ENCODE measurements at regions not wholly inside any gene's neighbourhood (a gene's known extent, or its start where the extent isn't known, plus 50 kb on each side); places are given as distances from the start of the nearest gene placed in this dataset.

DNA sequence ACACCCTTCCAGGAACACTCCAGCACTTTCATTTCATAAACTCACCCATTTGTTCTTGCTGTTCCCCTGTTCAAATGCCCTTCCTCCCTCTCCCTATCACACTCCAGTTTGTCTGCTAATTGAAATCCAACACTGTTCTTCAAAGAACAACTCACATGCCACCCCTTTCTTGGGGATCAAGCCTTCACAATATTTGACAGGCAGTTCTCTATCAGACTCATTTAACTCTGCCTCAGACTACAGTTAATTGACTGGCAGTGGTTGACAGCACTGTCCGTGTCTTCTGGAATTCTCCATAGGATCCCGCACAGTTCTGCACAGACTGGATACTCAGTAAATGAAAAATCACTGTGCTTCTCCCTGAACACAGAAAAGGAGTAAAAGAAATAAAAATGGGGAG, 87.8 kb downstream of the PMP22 start:
- ATAC-seq (replicated peaks in 1 of 4) (no peak), DNase-seq (no peak)
- H3K9me3 ChIP-seq, result no peaks in the 10 kb centered on the region
- Mint-ChIP-seq H3K4me3 (no peak overlapping the region), H3K36me3 (no peaks in the 10 kb centered on the region), H3K9me3 (peaks cover 0 to 3% (median 0%) of the 10 kb centered on the region in 3 donors), H3K27ac (no peak overlapping the region), H3K27me3 (peaks cover 9 to 20% of the 10 kb centered on the region in 2 donors), H3K4me1 (no peaks in the 10 kb centered on the region)
- ChIA-PET POLR2A (no interaction called here), CTCF (no interaction called here)
- no peak overlapping the region for H3K27ac ChIP-seq (ENCODE audit: low read length)
- H3K4me3 ChIP-seq (ENCODE audit: control insufficient read depth in 1 of 2, extremely low read depth in 1 of 2, low read length in 1 of 2), result no peak overlapping the region
- no peaks in the 10 kb centered on the region for H3K4me1 ChIP-seq (ENCODE audit: control insufficient read depth in 1 of 2, extremely low read depth in 1 of 2, insufficient read depth in 2 of 2, low read length in 2 of 2)
- H3K27me3 ChIP-seq (replicated peaks in 1 of 2; ENCODE audit: control insufficient read depth in 2 of 2, extremely low read depth in 1 of 2, insufficient read depth in 2 of 2, low read length in 1 of 2), result peaks cover 0 to 6% of the 10 kb centered on the region in 2 experiments
- H3K36me3 ChIP-seq (ENCODE audit: control insufficient read depth in 2 of 2, extremely low read depth in 1 of 2, insufficient read depth in 1 of 2, low read length in 1 of 2), result no peaks in the 10 kb centered on the region
- no CpG with 5 or more reads among the region's 2 CpGs for WGBS (ENCODE audit: insufficient coverage)

DNA sequence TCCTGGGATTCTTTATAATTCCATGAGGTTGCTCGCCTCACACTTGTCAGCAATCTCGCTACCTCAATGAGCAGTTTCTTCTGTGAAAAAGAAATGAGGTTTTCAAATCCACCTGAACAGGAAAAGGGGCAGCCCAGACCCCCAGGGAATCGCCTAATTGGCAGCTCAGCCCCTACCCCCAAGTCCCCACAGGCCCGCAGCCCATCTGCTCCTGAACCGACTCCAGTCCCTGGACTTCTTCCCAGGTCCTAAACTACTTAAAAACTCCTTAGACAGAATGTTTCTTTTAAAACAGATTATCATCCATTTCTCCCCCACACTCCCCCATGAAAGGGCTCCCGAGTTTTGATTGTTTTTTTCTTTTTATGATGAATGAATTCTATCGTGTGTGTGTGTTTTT, 89.8 kb downstream of the PMP22 start:
- no peaks in the 10 kb centered on the region for H3K4me1 Mint-ChIP-seq
- 89% methylated on average over 3 of the region's 7 CpGs for WGBS (ENCODE audit: insufficient coverage)
- ATAC-seq (replicated peaks in 1 of 4) (no peak), DNase-seq (no peak)
- no peak overlapping the region for H3K27ac ChIP-seq (ENCODE audit: low read length)
- H3K9me3 Mint-ChIP-seq, result peaks cover 0 to 3% (median 0%) of the 10 kb centered on the region in 3 donors
- H3K36me3 ChIP-seq (ENCODE audit: control insufficient read depth in 2 of 2, extremely low read depth in 1 of 2, insufficient read depth in 1 of 2, low read length in 1 of 2), result no peaks in the 10 kb centered on the region
- CTCF ChIA-PET, result no interaction called here
- no peak overlapping the region for H3K4me3 Mint-ChIP-seq
- no peak overlapping the region for H3K4me3 ChIP-seq (ENCODE audit: control insufficient read depth in 1 of 2, extremely low read depth in 1 of 2, low read length in 1 of 2)
- H3K36me3 Mint-ChIP-seq, result no peaks in the 10 kb centered on the region
- POLR2A ChIA-PET, result no interaction called here
- no peaks in the 10 kb centered on the region for H3K9me3 ChIP-seq
- H3K27me3 ChIP-seq (replicated peaks in 1 of 2; ENCODE audit: control insufficient read depth in 2 of 2, extremely low read depth in 1 of 2, insufficient read depth in 2 of 2, low read length in 1 of 2), result peaks cover 0 to 6% of the 10 kb centered on the region in 2 experiments
- H3K27ac Mint-ChIP-seq, result no peak overlapping the region
- peaks cover 19 to 31% of the 10 kb centered on the region in 2 donors for H3K27me3 Mint-ChIP-seq
- H3K4me1 ChIP-seq (ENCODE audit: control insufficient read depth in 1 of 2, extremely low read depth in 1 of 2, insufficient read depth in 2 of 2, low read length in 2 of 2), result no peaks in the 10 kb centered on the region

DNA sequence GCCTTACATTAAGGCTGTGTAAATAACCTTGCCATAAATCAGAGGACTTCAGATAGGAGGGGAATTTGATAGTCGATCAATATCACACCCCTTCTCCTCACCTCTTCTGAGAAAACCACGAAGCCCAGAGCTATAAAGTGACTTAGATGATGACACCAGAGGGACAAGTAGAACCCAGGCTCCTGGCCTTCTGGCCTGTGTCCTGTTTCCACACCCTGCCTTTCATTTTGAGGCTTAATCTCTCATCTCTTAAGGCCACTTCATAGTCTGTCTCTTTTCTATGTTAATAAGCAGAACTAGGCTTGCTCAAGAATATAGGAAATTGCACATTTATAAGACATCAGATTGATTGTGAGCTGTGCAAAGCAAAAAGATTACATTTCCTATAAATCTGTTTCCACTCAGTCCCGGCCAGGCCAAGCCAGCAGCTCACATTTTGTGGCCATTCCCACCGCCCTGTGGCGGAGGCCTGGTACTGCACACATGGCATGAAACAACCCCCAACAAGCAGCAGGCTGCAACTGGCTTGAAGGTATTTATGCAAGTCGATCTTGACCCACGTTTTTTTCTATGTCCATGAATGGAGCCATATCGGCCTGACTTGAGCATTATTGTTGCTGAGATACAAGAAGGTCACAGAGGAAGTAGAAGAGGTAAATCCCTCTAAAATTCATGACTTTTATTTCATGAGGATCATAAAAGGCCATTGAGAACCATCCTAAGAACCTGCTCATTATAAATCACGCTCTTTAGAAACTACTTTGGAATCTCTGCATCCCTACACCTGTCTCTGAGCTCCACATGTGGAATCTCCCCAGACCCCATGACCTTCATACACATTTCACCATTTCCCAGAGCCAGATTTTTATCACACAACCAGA, 93.7 kb downstream of the PMP22 start:
- Mint-ChIP-seq H3K9me3 (peaks cover 0 to 3% (median 0%) of the 10 kb centered on the region in 3 donors), H3K4me1 (no peaks in the 10 kb centered on the region), H3K4me3 (no peak overlapping the region), H3K27me3 (peaks cover 21 to 26% of the 10 kb centered on the region in 2 donors), H3K27ac (no peak overlapping the region), H3K36me3 (no peaks in the 10 kb centered on the region)
- 40% methylated on average over 5 of the region's 9 CpGs for WGBS (ENCODE audit: insufficient coverage)
- Histone ChIP-seq H3K9me3 (no peaks in the 10 kb centered on the region), H3K4me1 (ENCODE audit: control insufficient read depth in 1 of 2, extremely low read depth in 1 of 2, insufficient read depth in 2 of 2, low read length in 2 of 2) (no peaks in the 10 kb centered on the region), H3K4me3 (ENCODE audit: control insufficient read depth in 1 of 2, extremely low read depth in 1 of 2, low read length in 1 of 2) (no peak overlapping the region), H3K27ac (ENCODE audit: low read length) (no peak overlapping the region), H3K36me3 (ENCODE audit: control insufficient read depth in 2 of 2, extremely low read depth in 1 of 2, insufficient read depth in 1 of 2, low read length in 1 of 2) (no peaks in the 10 kb centered on the region), H3K27me3 (replicated peaks in 1 of 2; ENCODE audit: control insufficient read depth in 2 of 2, extremely low read depth in 1 of 2, insufficient read depth in 2 of 2, low read length in 1 of 2) (peaks cover 0 to 9% of the 10 kb centered on the region in 2 experiments)
- DNase-seq (peak in 6 of 35 experiments; percentile 1 to 16 (median 4)), ATAC-seq (replicated peaks in 1 of 4) (no peak)
- ChIA-PET POLR2A (no interaction called here), CTCF (no interaction called here)

DNA sequence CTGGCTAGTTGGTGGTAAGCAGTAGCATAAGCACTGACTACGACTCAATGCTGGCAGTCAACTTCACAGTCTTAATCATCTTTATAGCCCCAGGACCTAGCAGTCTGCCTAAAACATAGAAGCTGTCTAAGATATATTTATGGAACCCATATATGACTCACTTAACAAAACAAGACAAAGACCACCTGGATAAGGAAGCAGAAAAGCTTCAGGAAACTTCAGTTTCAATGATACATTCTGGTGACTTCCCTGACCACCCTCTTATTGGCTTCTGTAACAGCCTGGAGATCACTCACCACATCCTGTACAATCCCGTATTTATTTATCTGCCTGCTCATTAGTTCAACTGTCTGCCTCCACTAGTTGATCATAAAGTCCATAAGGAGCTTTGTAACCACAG, 95.5 kb downstream of the PMP22 start:
- Histone ChIP-seq H3K9me3 (no peaks in the 10 kb centered on the region), H3K4me1 (ENCODE audit: control insufficient read depth in 1 of 2, extremely low read depth in 1 of 2, insufficient read depth in 2 of 2, low read length in 2 of 2) (no peaks in the 10 kb centered on the region), H3K27ac (ENCODE audit: low read length) (no peak overlapping the region), H3K27me3 (replicated peaks in 1 of 2; ENCODE audit: control insufficient read depth in 2 of 2, extremely low read depth in 1 of 2, insufficient read depth in 2 of 2, low read length in 1 of 2) (peaks cover 0 to 9% of the 10 kb centered on the region in 2 experiments), H3K36me3 (ENCODE audit: control insufficient read depth in 2 of 2, extremely low read depth in 1 of 2, insufficient read depth in 1 of 2, low read length in 1 of 2) (no peaks in the 10 kb centered on the region), H3K4me3 (ENCODE audit: control insufficient read depth in 1 of 2, extremely low read depth in 1 of 2, low read length in 1 of 2) (no peak overlapping the region)
- peaks cover 18 to 22% of the 10 kb centered on the region in 2 donors for H3K27me3 Mint-ChIP-seq
- no peak overlapping the region for H3K27ac Mint-ChIP-seq
- DNase-seq (no peak), ATAC-seq (replicated peaks in 1 of 4) (no peak)
- CTCF ChIA-PET, result no interaction called here
- H3K9me3 Mint-ChIP-seq, result peaks cover 0 to 3% (median 0%) of the 10 kb centered on the region in 3 donors
- 17% methylated on average over 1 of the region's 2 CpGs for WGBS (ENCODE audit: insufficient coverage)
- POLR2A ChIA-PET, result no interaction called here
- H3K36me3 Mint-ChIP-seq, result no peaks in the 10 kb centered on the region
- no peak overlapping the region for H3K4me3 Mint-ChIP-seq
- H3K4me1 Mint-ChIP-seq, result no peaks in the 10 kb centered on the region

DNA sequence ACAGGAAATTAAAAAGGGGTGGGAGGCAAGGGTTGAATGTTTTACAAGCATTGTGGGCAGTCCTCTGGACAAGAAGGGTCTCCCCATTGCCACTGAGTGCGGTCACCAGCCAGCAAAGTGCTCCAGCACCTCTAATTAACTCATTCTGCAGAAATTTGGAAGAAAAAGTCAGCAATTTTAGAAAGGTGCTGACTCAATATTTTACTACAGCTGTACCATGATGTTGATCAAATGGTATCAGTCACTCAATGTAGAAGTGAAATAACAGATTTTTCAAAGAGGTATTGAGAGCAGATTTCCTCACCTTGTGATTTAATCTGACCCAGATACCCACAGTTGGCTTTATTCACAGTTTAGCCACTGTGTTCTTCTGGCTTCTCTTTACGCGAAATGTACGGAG, 96.7 kb downstream of the PMP22 start:
- Mint-ChIP-seq H3K36me3 (no peaks in the 10 kb centered on the region), H3K27ac (no peak overlapping the region), H3K4me3 (no peak overlapping the region), H3K27me3 (peaks cover 15 to 22% of the 10 kb centered on the region in 2 donors), H3K4me1 (no peaks in the 10 kb centered on the region), H3K9me3 (peaks cover 0 to 3% (median 0%) of the 10 kb centered on the region in 3 donors)
- H3K27ac ChIP-seq (ENCODE audit: low read length), result no peak overlapping the region
- POLR2A ChIA-PET, result no interaction called here
- H3K4me1 ChIP-seq (ENCODE audit: control insufficient read depth in 1 of 2, extremely low read depth in 1 of 2, insufficient read depth in 2 of 2, low read length in 2 of 2), result no peaks in the 10 kb centered on the region
- H3K4me3 ChIP-seq (ENCODE audit: control insufficient read depth in 1 of 2, extremely low read depth in 1 of 2, low read length in 1 of 2), result no peak overlapping the region
- H3K36me3 ChIP-seq (ENCODE audit: control insufficient read depth in 2 of 2, extremely low read depth in 1 of 2, insufficient read depth in 1 of 2, low read length in 1 of 2), result no peaks in the 10 kb centered on the region
- ATAC-seq (replicated peaks in 1 of 4), result no peak
- 97% methylated on average over 3 of the region's 4 CpGs for WGBS (ENCODE audit: insufficient coverage)
- H3K27me3 ChIP-seq (replicated peaks in 1 of 2; ENCODE audit: control insufficient read depth in 2 of 2, extremely low read depth in 1 of 2, insufficient read depth in 2 of 2, low read length in 1 of 2), result peaks cover 0 to 4% of the 10 kb centered on the region in 2 experiments
- no peaks in the 10 kb centered on the region for H3K9me3 ChIP-seq
- no peak for DNase-seq
- CTCF ChIA-PET, result no interaction called here

DNA sequence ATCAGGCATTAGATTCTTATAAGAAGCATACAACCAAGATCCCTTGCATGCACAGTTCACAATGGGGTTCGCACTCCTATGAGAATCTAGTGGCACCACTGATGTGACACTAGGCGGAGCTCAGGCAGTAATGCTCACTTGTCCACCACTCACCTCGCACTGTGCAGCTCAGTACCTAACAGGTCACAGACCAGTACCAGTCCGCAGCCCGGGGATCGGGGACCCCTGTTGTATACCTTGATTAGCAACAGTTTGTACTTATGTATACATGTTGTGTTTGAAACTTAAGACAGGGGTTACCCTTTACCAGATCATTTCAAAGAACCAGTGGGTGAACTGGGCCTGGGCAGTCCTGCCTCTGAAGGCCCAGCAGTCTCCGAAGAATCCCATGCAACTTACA, 103.7 kb downstream of the PMP22 start:
- DNase-seq, result no peak
- Histone ChIP-seq H3K27me3 (replicated peaks in 1 of 2; ENCODE audit: control insufficient read depth in 2 of 2, extremely low read depth in 1 of 2, insufficient read depth in 2 of 2, low read length in 1 of 2) (peaks cover 0 to 5% of the 10 kb centered on the region in 2 experiments), H3K4me1 (ENCODE audit: control insufficient read depth in 1 of 2, extremely low read depth in 1 of 2, insufficient read depth in 2 of 2, low read length in 2 of 2) (no peaks in the 10 kb centered on the region), H3K36me3 (ENCODE audit: control insufficient read depth in 2 of 2, extremely low read depth in 1 of 2, insufficient read depth in 1 of 2, low read length in 1 of 2) (no peaks in the 10 kb centered on the region), H3K9me3 (no peaks in the 10 kb centered on the region), H3K4me3 (ENCODE audit: control insufficient read depth in 1 of 2, extremely low read depth in 1 of 2, low read length in 1 of 2) (no peak overlapping the region), H3K27ac (ENCODE audit: low read length) (no peak overlapping the region)
- WGBS (ENCODE audit: insufficient coverage), result 60% methylated on average over 1 of the region's 7 CpGs
- Mint-ChIP-seq H3K36me3 (no peaks in the 10 kb centered on the region), H3K9me3 (no peaks in the 10 kb centered on the region), H3K4me3 (no peak overlapping the region), H3K27ac (no peak overlapping the region), H3K27me3 (peaks cover 19 to 23% of the 10 kb centered on the region in 2 donors), H3K4me1 (no peaks in the 10 kb centered on the region)
- ATAC-seq (replicated peaks in 1 of 4), result no peak
- ChIA-PET CTCF (no interaction called here), POLR2A (interaction anchor here in 1 of 2 donors (0.6 kb wide), 1 partner anchor 20 kb away, joined by 4 read pairs; no protein-coding TSS in a partner anchor)

All from T-cell (primary cell).